ENCODE measurements at regions not wholly inside any gene's neighbourhood (a gene's known extent, or its start where the extent isn't known, plus 50 kb on each side); places are given as distances from the start of the nearest gene placed in this dataset.

DNA sequence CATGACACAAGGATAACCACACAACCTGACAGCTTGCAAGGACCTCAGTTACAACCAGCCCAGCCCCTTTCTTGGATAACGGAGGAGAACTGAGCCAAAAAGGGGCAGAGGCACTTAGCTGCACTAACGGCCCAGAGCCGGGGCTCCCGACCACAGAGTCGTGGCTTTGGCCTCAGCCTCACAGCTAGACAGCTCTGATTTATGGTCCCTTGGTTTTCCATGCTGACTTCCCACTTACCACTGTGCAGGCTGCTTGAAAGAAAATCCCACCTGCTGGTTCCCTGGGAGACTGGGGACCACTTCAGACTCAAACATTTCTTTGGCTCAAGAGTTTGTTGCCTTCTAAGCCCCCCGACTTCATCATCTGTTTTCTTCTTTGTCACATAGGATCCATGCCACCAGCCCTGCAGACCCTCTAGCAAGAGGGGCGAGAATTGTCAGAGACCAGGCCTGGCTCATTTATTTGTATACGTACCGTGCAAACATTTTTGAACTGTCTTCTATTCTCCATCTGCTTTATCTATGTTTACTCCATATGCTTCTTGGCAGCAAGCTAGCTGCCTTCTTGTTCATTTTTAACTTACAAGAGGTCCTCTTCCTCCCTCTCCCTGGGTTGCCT is 352.6 kb upstream of the MYT1L start:
- DNase-seq (ENCODE audit: extremely low read depth in 1 of 2, low read depth in 1 of 2) = no peak

DNA sequence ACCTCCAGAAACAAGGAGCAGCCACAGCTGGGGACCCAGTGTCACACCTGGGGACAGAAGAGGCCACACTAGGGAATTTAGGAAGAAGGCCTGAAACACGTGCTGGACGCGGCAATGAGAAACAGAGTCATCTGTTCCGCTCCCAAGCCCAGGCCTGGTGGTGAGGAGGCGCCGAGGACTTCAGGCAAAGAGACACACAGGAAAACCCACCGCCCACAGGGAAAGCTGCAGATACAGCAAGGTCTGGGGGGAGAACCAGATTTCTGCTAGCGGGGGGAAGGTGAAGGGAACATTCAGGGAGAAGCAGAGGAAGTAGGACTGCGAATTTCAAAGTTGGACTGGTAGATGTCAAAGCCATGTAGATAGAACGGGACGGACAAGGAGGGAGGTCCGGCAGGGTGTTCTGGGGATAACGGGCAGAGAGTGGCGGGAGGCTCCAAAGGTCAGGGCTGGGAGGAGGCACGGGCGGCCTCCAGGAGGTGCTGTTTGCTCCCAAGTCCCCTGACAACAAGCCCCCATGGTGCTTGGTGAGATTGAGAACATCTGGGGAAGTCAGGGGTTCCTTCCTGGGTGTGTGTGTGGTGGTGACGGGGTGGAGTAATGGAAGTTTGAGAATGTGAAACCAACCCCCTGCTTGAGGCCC is 351.7 kb upstream of the MYT1L start:
- DNase-seq (ENCODE audit: extremely low read depth in 1 of 2, low read depth in 1 of 2) = no peak

DNA sequence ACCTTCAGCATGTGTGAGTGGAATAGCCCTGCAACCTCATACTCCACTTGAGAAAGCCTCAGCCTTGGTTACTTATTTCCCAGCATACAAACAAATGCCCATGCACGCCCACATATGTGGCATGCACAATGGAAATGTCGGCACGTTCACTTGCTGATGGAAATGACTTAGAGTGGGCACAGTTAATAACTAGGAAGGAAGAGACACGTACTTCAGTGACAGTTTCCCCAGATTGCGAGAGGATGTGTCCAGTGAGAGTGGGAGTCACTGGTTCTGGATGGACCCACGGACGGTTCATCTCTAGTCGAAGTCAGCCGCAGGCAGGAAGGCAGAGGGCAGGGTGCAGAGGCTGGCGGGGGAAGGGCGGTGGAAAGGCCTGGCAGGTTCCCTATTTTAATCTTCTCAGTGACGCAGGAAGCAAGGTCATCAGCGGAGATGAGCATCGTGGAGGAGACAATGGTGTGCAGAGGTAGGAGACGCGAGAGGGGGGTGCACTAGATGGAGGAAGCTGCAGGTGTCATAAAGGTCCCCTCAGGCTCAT is 350.7 kb upstream of the MYT1L start:
- no peak for DNase-seq (ENCODE audit: extremely low read depth in 1 of 2, low read depth in 1 of 2)

DNA sequence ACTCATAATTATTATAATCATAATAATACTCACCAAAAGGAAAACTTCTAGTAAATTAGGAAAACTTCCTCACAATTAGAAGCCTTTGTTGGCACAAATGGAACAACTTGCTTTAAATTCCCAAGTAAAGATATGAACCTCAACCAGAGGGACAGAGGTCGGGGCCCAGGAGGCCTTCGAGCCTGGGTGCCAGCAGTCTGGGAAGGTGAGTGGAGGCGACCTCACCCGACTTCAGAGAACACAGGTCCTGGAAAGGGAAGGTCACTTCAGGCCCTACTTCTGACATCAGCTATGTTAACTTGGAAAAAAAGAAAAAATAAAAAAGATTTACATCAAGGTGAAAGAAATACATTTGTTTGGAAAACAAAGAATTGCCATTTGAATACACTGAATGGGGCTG is 350.0 kb upstream of the MYT1L start:
- DNase-seq (ENCODE audit: extremely low read depth in 1 of 2, low read depth in 1 of 2) = no peak

DNA sequence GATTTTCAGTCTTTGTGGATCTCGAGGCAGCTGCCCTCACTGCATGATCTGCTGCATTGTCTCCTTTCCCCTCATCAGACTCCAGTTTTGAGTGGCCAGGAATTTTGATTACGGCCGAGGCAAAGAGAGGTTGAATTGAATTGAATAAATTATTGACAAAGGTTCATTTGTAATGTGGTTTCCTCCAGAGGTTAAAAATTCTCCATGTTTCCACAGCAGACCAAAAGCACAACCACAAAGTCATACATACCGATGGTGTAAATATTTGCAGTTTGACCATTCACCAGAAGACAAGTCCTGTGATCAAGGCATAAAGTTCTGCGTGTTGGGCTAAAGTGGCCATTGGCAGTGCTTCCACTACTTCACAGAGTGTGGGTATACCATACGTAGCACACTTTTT is 343.8 kb upstream of the MYT1L start:
- DNase-seq (ENCODE audit: extremely low read depth in 1 of 2, low read depth in 1 of 2) = no peak

DNA sequence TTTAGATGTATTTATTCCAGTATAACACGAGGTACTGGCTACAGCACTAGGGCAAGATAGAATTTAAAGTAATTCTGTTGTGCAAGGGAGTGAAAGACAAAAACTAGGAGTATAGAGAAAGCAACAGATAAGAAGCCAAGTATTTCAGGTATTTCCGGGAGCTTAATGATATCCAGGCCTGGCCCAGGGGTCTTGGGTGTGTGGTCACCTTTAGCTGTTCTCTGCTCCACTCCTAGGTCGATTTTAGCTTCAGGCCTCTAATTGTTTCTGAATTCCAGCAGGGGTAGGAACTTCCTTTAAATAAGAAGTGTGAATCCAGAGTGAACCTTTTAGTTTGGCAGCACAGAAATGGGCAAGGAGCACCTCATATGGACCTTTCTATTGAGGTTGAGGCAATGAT is 342.3 kb upstream of the MYT1L start:
- DNase-seq (ENCODE audit: extremely low read depth in 1 of 2, low read depth in 1 of 2) = no peak

DNA sequence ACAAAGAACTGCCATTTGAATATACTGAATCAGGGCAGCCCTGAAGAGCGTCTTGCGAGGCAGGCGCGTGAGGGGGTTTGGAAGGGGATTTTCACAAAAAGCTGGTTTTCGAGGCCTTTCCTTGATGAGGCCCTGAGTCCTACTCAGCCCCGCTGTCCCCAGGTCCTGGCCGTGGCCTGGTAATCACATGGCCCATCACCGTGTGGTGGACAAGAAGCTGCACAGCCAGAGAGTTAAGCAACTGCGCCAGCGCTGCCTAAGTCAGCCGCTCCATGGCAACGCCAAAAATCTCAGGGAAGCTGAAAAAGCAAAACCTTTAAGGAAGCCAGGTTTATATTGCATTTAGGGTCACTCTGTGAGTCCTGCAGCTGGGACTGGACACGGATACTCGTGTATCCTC is 341.2 kb upstream of the MYT1L start:
- no peak for DNase-seq (ENCODE audit: extremely low read depth in 1 of 2, low read depth in 1 of 2)

DNA sequence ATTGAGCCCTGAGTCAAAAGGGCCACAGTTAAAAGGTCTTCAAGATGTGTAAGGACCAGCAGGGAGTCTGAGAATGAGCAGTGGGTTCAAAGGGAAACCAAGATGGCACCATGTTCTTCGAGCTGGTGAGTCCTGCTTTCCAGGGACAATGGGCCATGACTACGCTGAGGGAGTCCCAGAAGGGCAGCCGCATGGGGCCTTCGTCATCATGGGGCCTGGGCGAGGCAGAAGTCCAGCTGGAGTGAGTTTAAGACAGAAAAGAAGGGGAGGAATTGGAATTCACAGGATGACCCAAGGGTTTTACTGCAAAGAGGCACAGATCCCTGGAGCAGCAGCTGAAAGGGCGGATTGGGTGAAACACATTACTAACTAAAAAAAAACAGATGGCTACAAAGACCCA is 340.8 kb upstream of the MYT1L start:
- DNase-seq (ENCODE audit: extremely low read depth in 1 of 2, low read depth in 1 of 2) = no peak

DNA sequence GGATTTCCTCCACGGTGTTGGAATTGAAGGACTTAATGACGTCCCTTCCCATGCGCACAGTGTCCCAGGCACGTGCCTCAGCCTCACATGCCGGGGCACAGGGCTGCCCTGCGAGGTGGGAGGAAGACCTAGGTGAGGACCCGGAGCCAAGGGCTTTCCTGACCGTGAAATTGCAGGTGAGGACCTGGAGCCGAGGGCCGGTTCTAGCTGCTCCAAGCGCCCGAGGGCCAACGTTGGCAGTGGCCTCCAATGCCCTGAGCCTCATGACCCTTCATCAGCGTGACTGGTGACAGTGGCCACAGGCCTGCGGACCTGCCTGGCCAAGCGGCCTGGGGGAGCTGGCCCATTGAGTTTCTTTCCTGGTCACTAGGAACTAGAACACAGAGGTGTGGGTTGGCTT is 338.2 kb upstream of the MYT1L start:
- DNase-seq (ENCODE audit: extremely low read depth in 1 of 2, low read depth in 1 of 2) = no peak

DNA sequence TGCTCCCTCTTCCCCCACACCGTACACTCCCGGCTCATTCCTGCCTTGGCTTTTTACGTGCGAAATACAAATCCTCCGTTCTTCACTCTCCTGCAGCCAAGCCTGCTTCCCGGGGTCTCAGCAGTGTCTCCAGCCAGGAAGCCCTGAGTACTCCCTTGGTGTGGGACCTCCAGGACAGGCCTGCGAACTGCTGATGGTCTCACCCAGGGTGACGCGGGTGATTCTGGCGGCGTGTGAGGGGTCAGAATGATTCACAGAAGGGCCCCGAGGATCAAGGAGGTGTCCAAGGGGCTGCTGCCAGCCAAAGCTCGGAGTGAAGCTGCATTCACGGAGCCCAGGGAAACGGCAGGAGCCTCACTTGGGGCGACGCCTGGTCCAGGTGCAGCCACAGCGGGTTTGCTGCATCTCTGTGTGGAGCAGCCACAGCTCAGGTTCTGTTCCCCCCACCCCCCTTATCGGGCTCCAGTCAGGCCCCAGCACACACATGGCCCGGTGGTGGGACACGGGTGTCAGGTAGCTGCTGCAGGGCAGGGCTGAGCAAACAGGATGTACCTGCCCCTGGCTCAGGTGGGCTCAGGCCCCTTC is 337.7 kb upstream of the MYT1L start:
- DNase-seq (ENCODE audit: extremely low read depth in 1 of 2, low read depth in 1 of 2) = no peak

DNA sequence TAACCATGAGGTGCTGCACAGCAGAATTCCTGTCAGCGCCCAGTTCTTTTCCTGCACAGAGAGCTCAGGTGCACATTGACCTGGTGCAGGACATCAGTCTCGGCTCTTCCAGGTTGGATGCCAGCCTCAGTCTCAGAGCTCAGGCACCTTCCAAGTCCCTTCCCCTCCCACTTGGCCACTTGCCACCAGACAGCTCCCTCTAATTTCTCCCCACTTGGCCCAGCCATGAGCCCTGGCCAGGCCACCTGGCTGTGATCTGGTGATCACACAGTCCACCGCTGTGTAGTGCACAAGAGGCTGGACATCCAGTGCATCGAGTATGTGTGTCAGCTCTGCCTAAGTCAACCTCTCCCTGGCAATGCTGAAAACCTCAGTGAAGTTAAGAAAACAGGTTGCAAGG is 336.6 kb upstream of the MYT1L start:
- DNase-seq (ENCODE audit: extremely low read depth in 1 of 2, low read depth in 1 of 2) = no peak

DNA sequence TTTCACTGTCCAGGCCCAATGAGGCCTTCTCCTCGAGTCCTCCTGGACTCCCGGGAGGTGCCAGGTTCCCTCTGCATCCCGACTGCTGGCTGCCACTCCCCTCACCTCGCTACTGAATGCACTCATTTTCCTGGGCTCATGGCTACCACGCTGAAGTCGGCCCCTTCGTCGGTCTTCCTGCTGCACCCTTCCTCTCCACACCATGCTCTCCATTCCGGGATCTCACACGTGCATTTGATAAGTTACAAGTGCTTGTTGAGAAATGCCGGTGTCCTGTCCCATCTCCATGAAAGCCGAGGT is 334.7 kb upstream of the MYT1L start:
- DNase-seq (ENCODE audit: extremely low read depth in 1 of 2, low read depth in 1 of 2) = no peak

DNA sequence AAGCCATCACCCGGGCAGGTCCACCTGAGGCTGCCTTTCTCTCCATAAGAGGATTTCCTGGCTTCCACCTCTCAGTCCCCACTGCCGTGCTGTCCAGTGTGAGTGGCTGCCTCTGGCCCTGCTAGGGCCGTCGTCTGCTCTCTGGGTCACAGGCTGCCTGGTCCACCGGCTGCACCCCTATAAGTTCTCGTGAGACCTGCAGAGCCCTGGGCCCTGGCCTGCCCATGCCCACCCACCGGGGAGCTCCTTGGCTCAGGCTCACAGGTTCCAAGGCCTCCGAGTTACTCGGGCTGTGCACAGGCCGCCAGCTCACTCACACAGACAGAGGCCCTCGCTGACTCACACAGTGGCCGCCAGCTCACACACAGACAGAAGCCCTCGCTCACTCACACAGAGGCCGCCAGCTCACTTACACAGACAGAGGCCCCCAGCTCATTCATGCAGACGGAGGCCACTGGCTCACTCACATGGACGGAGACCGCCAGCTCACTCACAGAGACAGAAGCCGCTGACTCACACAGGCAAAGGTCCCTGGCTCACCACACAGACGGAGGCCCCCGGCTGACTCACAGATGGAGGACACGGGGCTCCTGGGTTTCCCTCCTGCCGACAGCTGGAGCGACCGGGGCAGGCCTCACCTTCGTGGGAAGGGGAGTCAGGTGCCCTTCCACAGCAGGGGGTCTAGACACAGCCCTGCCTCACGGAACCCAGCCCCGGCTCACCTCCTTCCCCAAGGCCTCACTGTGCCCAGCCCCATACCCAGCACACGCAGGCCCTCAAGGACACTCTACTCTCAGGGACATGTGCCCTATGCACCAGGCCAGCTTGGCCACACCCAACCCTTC is 334.1 kb upstream of the MYT1L start:
- DNase-seq (ENCODE audit: extremely low read depth in 1 of 2, low read depth in 1 of 2) = no peak

DNA sequence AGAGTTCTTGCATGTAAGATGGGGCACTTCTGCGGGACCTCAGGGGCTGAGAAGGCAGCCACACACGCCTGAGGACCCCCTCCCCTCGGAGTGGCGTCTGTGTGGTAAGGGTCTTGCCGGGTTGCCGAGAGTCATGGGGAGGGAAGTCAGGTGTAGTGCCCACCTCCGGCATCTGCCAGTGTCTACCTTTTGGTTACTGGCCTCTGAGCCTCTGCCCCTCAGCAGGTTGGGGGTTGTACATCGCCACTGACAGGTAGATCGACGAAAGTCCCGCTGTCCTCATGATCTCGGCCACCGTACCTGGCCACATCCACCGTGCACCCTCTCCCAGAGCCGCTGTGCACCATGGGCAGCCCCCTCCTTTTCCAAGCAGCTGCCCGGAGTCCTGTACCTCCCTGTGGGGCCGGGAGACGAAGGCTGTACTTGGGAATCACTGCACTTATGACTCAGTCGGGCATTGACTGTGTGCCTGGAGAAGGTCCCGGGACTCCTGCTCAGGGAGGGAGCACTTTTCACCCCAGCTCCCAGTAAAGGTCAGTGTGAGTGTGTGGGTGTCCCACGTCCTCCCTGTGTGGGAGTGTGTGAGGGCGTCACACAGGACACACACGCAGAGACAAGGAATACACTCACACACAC is 332.4 kb upstream of the MYT1L start:
- no peak for DNase-seq (ENCODE audit: extremely low read depth in 1 of 2, low read depth in 1 of 2)

DNA sequence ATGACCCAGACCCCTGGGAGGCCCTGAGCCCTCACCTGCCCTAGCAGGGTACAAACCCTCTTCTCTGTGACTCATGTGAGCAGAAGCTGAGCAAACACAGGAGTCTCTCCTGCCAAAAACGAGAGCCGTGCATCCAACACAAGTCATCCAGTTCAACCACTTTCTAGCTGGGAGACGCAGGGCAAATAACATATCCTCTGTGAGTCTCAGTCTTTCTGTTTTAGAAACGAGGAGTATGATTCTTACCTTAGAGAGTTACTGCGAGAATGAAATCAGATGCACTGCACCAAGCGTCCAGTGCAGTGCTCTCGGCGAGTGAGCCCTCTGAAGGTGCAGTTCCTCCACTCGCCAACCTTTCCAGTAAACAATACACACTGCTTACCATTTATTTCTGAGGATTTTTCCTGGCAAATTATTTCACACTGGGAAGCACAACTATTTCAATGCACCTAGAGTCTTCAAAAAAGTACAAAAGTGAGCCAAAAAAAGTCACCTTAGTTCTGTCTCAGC is 331.8 kb upstream of the MYT1L start:
- no peak for DNase-seq (ENCODE audit: extremely low read depth in 1 of 2, low read depth in 1 of 2)

DNA sequence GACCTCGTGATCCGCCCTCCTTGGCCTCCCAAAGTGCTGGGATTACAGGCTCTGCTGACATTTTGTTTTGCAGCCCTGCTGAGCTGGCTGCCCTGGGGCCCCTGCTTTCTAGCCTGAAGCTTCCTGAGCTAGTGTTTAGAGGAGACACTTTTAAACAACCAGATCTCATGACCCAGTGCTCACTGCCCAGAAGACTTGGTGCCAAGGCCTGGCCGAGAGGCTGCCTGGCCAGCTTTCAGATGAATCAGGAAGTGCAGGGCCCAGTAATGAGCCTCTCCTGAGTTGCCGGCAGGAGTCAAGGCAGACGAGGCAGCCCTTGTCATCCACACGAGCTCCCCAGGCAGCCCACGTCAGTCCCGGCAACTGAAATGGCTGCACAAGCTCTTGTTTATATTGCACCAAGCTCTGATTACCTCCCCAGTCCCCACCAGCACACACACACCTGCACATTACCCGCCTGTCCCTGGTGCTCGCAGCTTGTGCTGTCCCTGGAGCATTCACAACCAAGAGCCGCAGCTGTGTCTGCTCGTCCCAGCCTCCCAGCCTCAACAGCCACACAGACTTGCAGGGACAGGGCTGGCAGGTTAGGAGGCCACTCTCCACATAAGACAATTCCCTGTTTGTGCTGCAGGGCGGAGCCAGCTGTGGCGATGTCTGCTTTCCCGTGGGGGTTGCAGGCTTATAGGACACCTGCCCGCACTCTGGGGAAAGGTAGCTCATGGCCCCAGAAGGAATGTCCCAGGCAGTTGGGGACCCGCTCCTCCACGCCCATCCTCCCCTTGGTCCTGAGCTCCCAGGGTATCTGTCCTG is 331.2 kb upstream of the MYT1L start:
- no peak for DNase-seq (ENCODE audit: extremely low read depth in 1 of 2, low read depth in 1 of 2)

DNA sequence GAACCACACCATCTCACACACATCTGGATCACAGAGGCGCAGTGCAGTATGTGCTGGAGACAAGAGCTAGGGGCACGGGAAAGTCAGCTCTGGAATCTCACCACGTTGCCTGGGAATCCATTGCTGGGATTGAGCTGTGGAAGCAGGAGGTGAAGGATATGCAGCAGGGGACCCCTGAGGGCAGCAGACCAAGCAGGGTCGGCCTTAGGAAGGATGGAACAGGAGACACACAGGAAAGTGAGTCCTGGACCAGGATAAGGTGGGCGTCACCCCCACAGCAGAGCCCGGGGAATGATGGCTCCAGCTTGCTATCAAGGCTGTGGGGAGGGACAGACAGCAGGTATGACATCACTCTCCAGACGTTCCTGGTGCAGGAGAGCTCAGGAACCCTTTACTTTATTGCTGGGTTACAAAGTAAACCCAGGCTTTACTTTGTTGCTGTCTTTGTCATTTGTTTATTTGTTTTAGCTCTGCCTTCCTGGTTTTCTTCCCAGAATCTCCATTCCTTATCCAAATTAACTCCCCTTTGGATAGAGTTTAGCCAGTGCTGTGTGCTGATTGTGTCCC is 329.8 kb upstream of the MYT1L start:
- no peak for DNase-seq (ENCODE audit: extremely low read depth in 1 of 2, low read depth in 1 of 2)

DNA sequence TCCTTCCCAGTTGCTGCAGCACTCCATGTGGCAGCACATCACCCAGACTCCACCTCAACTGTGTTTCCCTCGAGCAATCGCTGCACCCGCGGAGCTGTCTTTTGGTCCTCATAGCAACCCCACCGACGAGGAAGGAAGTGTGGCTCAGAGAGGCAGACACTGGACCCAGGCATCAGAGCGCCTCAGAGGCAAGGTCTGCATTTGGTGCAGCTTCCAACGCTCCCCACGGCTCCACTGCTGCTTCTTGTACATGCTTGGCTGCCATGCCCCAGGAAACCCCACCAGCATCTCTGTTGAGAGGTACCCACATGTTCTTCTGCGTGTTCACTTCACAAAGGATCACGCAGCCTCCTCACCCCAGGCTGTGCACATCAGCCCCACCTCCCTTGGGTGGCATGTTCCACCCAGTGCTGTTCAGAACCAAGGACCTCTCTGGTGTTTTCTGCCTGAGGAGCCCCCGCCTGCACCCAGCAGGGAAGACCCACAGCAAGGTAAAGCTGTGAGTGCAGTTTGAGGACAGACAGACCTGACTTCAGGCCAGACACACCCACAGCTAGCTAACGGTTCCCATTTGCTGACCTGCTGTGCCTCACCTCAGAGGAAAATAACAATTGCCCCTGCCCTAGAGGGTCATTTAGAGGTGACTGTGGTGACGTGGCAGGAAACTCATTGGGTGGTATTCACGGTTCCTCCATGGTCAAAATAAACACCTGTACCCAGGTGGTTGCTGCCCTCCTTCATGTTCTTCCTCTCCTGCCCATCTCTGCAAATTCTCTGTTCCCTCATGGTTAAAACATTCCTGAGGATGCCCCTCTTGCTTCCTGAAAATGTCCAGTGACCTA is 326.3 kb upstream of the MYT1L start:
- DNase-seq (ENCODE audit: extremely low read depth in 1 of 2, low read depth in 1 of 2) = no peak

Measured in stimulated activated CD8-positive, alpha-beta memory T cell treated with anti-CD3 and anti-CD28 coated beads, Interleukin-7, amount 100 ng/mL, for 48 hours (primary cell).